ENCODE measurements at regions not wholly inside any gene's neighbourhood (a gene's known extent, or its start where the extent isn't known, plus 50 kb on each side); places are given as distances from the start of the nearest gene placed in this dataset.

- no peak for DNase-seq
These were observed 114.3 kb upstream of the DAP start for GRCh38 chr5:10875201-10875768.

GRCh38 chr5:10874541-10874940 lies 113.5 kb upstream of the DAP start:
- no peak for DNase-seq

- DNase-seq: no peak
These were observed 109.8 kb upstream of the DAP start for GRCh38 chr5:10870791-10871190.

GRCh38 chr5:10868956-10869355 lies 107.9 kb upstream of the DAP start:
- no peak for DNase-seq

GRCh38 chr5:10867389-10868303 lies 106.6 kb upstream of the DAP start:
- DNase-seq: no peak

- DNase-seq: no peak
These were observed 105.9 kb upstream of the DAP start for GRCh38 chr5:10866913-10867312.

GRCh38 chr5:10863763-10864383 lies 102.8 kb upstream of the DAP start:
- no peak for DNase-seq

GRCh38 chr5:10862085-10862484 lies 101.1 kb upstream of the DAP start:
- no peak for DNase-seq

GRCh38 chr5:10861423-10861790 lies 100.4 kb upstream of the DAP start:
- no peak for DNase-seq

GRCh38 chr5:10860645-10861422 lies 99.8 kb upstream of the DAP start:
- DNase-seq: no peak

- DNase-seq: no peak
These were observed 99.1 kb upstream of the DAP start for GRCh38 chr5:10860196-10860543.

GRCh38 chr5:10859393-10860195 lies 98.6 kb upstream of the DAP start:
- DNase-seq: no peak

- DNase-seq: no peak
These were observed 97.9 kb upstream of the DAP start for GRCh38 chr5:10858945-10859344.

GRCh38 chr5:10858307-10858706 lies 97.3 kb upstream of the DAP start:
- no peak for DNase-seq

- DNase-seq: peak; percentile 22
These were observed 96.3 kb upstream of the DAP start for GRCh38 chr5:10857338-10857733.

GRCh38 chr5:10856683-10857337 lies 95.8 kb upstream of the DAP start:
- peak; percentile 43 for DNase-seq

- no peak for DNase-seq
These were observed 95.0 kb upstream of the DAP start for GRCh38 chr5:10856071-10856470.

- no peak for DNase-seq
These were observed 93.7 kb upstream of the DAP start for GRCh38 chr5:10854506-10855277.

GRCh38 chr5:10853154-10853553 lies 92.1 kb upstream of the DAP start:
- DNase-seq: no peak

- DNase-seq: no peak
These were observed 88.2 kb upstream of the DAP start for GRCh38 chr5:10849278-10849677.

GRCh38 chr5:10844016-10844415 lies 83.0 kb upstream of the DAP start:
- no peak for DNase-seq

Measured in occipital lobe (tissue), 1 donor.